HCT116 (cell line): ENCODE measurements at regions not wholly inside any gene's neighbourhood (a gene's known extent, or its start where the extent isn't known, plus 50 kb on each side); places are given as distances from the start of the nearest gene placed in this dataset.

ENCODE experiments used
- ATAC-seq: fragments of 200-7000 bp; cut with Tn5 transposase; 2 replicates; pipeline ENCODE4 v1.9.1; 2020; ENCODE audit warnings: mild to moderate bottlenecking, moderate library complexity
- BruUV-seq: library from RNA; stranded (reverse); fragments of 400-500 nt; replicated peaks from 2 replicates; lab custom pipeline; 2021; lab: Mats Ljungman, UMichigan
- CTCF ChIA-PET: fragments of 300-600 bp; sonication (Branson Sonifier 250); formaldehyde crosslinking; loops from one replicate; lab custom pipeline; 2021; ENCODE audit warnings: antibody characterized with exemption; lab: Charles Lee
- POLR2A ChIA-PET: fragments of 300-600, 350-600 bp; sonication (Branson Sonifier 250); formaldehyde crosslinking; loops from one replicate; lab custom pipeline; 2021; ENCODE audit warnings: antibody characterized with exemption; lab: Charles Lee
- RAD21 ChIA-PET, 2 experiments: fragments of 300-600 bp; sonication (Branson Sonifier 250); formaldehyde crosslinking; loops; one replicate each; lab custom pipeline; 2023; ENCODE audit warnings: low total read pairs in 2 of 2; ENCODE audit not compliant: uncharacterized antibody in 2 of 2, unreplicated experiment in 2 of 2, low non-redundant PET in 1 of 2; lab: Charles Lee
- DNase-seq: peaks from one replicate; pipeline ENCODE4 v3.0.0-alpha.2; 2010; ENCODE audit warnings: low read depth, low spot score
- H2AFZ ChIP-seq: fragments of 200-600 bp; shearing (Covaris generic), sonication (generic); 2 replicates; pipeline ENCODE4 v1.6.1; 2017; ENCODE audit warnings: low read depth, mixed run types, mixed read lengths, antibody characterized with exemption, low read length; ENCODE audit not compliant: poor library complexity, severe bottlenecking
- H3K27ac ChIP-seq: 2 replicates; pipeline ENCODE4 v1.5.1; 2012; ENCODE audit warnings: low read depth, low read length
- H3K27me3 ChIP-seq: fragments of 200-600 bp; sonication (generic); 2 replicates; pipeline ENCODE4 v1.6.1; 2016; ENCODE audit warnings: mixed run types, low read length, mixed read lengths; ENCODE audit not compliant: insufficient read depth
- H3K36me3 ChIP-seq, 2 experiments: fragments of 200-500 bp in 1 of 2; fragments of 200-600 bp in 1 of 2; sonication (Bioruptor generic) in 1 of 2; sonication (generic) in 1 of 2; 2 replicates each; pipeline versions ENCODE4 v1.5.1 to v1.6.1; 2014 to 2016; ENCODE audit warnings: low read length in 2 of 2, inconsistent platforms in 1 of 2, mixed read lengths in 1 of 2, mixed run types in 1 of 2; ENCODE audit not compliant: insufficient read depth in 2 of 2, control insufficient read depth in 1 of 2
- H3K4me1 ChIP-seq, 2 experiments: fragments of 200-600 bp in 1 of 2; sonication (generic) in 1 of 2; 2 replicates each; pipeline versions ENCODE4 v1.5.1 to v1.6.1; 2012 to 2017; ENCODE audit warnings: low read length in 2 of 2, inconsistent platforms in 1 of 2, mild to moderate bottlenecking in 1 of 2, mixed read lengths in 1 of 2, mixed run types in 1 of 2, moderate library complexity in 1 of 2; ENCODE audit not compliant: insufficient read depth in 2 of 2, control insufficient read depth in 1 of 2
- H3K4me2 ChIP-seq: fragments of 200-600 bp; sonication (generic); 2 replicates; pipeline ENCODE4 v1.6.1; 2017; ENCODE audit warnings: mixed run types, low read length, mixed read lengths
- H3K4me3 ChIP-seq, 2 experiments: fragments of 200-600 bp in 1 of 2; sonication (generic) in 1 of 2; replicated peaks in 1 of 2; 2 replicates each; pipeline ENCODE4 v1.5.1; 2011 to 2016; ENCODE audit warnings: low read length in 2 of 2, control low read depth in 1 of 2, low read depth in 1 of 2, mild to moderate bottlenecking in 1 of 2, mixed read lengths in 1 of 2, mixed run types in 1 of 2
- H3K79me2 ChIP-seq: fragments of 200-600 bp; sonication (generic); 2 replicates; pipeline ENCODE4 v1.6.1; 2017; ENCODE audit warnings: mild to moderate bottlenecking, mixed run types, low read length, moderate library complexity, mixed read lengths; ENCODE audit not compliant: insufficient read depth
- H3K9ac ChIP-seq: fragments of 200-600 bp; sonication (generic); 2 replicates; pipeline ENCODE4 v1.6.1; 2016; ENCODE audit warnings: low read length, mixed read lengths
- H3K9me2 ChIP-seq: fragments of 200-600 bp; sonication (generic), shearing (Covaris generic); 2 replicates; pipeline ENCODE4 v1.6.1; 2017; ENCODE audit warnings: mixed run types, mild to moderate bottlenecking, moderate library complexity; ENCODE audit not compliant: insufficient read depth
- H3K9me3 ChIP-seq, 2 experiments: fragments of 200-500 bp in 1 of 2; fragments of 200-600 bp in 1 of 2; sonication (Bioruptor generic) in 1 of 2; sonication (generic) in 1 of 2; 2 replicates each; pipeline ENCODE4 v1.6.1; 2014 to 2017; ENCODE audit warnings: low read length in 2 of 2, mixed read lengths in 2 of 2, inconsistent platforms in 1 of 2, low read depth in 1 of 2, mild to moderate bottlenecking in 1 of 2, mixed run types in 1 of 2, moderate library complexity in 1 of 2; ENCODE audit not compliant: control insufficient read depth in 1 of 2, insufficient read depth in 1 of 2
- H4K20me1 ChIP-seq: fragments of 200-600 bp; sonication (generic), shearing (Covaris generic); 2 replicates; pipeline ENCODE4 v1.6.1; 2017; ENCODE audit warnings: mixed run types, mild to moderate bottlenecking, moderate library complexity; ENCODE audit not compliant: insufficient read depth
- EGR1 ChIP-seq: IDR thresholded peaks from 2 replicates; pipeline ENCODE4 v1.6.1; 2012; ENCODE audit warnings: low read depth
- ELF1 ChIP-seq: IDR thresholded peaks from 2 replicates; pipeline ENCODE4 v1.6.1; 2012; ENCODE audit warnings: low read depth, borderline replicate concordance
- EZH2 ChIP-seq: fragments of 200-600 bp; sonication (generic); IDR thresholded peaks from 2 replicates; pipeline ENCODE4 v1.6.1; 2017; ENCODE audit warnings: antibody characterized with exemption, mixed run types
- EZH2phosphoT487 ChIP-seq: fragments of 200-600 bp; IDR thresholded peaks from 2 replicates; pipeline ENCODE4 v1.6.1; 2018; ENCODE audit warnings: antibody characterized with exemption, borderline replicate concordance
- JUND ChIP-seq: IDR thresholded peaks from 2 replicates; pipeline ENCODE4 v1.6.1; 2012
- POLR2AphosphoS5 ChIP-seq: IDR thresholded peaks from 2 replicates; pipeline ENCODE4 v1.6.1; 2011; ENCODE audit warnings: mild to moderate bottlenecking, low read depth, low read length, moderate library complexity
- RAD21 ChIP-seq: IDR thresholded peaks from 2 replicates; pipeline ENCODE4 v1.6.1; 2012; ENCODE audit warnings: low read depth, mild to moderate bottlenecking
- REST ChIP-seq: IDR thresholded peaks from 2 replicates; pipeline ENCODE4 v1.6.1; 2012; ENCODE audit warnings: low read depth
- SRF ChIP-seq: IDR thresholded peaks from 2 replicates; pipeline ENCODE4 v1.6.1; 2012; ENCODE audit warnings: low read depth
- YY1 ChIP-seq: IDR thresholded peaks from 2 replicates; pipeline ENCODE4 v1.6.1; 2011; ENCODE audit warnings: low read length, low read depth, moderate library complexity, mild to moderate bottlenecking; ENCODE audit not compliant: insufficient replicate concordance; ENCODE audit errors: extremely low read depth
- ZNF274 ChIP-seq: fragments of 200-500 bp; sonication (Bioruptor generic); IDR thresholded peaks from 2 replicates; pipeline ENCODE4 v1.6.1; 2014; ENCODE audit warnings: mild to moderate bottlenecking, low read depth, low read length, inconsistent platforms
- intact Hi-C: fragments of 100-400 bp; cut with micrococcal nuclease; formaldehyde crosslinking; loops from 2 replicates; pipeline ENCODE4 v1.10.0; 2022
- TF ChIP-seq, protein P1 (sequence below), 3 experiments: fragments of 200-600 bp in 1 of 3; sonication (generic) in 1 of 3; IDR thresholded peaks in 2 of 3; conservative IDR thresholded peaks in 1 of 3; 2 replicates each; pipeline ENCODE4 v1.5.1; 2012 to 2017; ENCODE audit warnings: low read depth in 2 of 3, low read length in 2 of 3, antibody characterized with exemption in 1 of 3, borderline replicate concordance in 1 of 3, control low read depth in 1 of 3, mild to moderate bottlenecking in 1 of 3, mixed read lengths in 1 of 3, mixed run types in 1 of 3, moderate library complexity in 1 of 3; ENCODE audit not compliant: insufficient read depth in 1 of 3
- TF ChIP-seq, protein P2 (sequence below): IDR thresholded peaks from 2 replicates; pipeline ENCODE4 v1.6.1; 2012
- TF ChIP-seq, protein P3 (sequence below): IDR thresholded peaks from 2 replicates; pipeline ENCODE4 v1.6.1; 2012

GRCh38 chr5:18465833-18466681 is 831.8 kb downstream of the TAF11L14 start:
- H3K9me2 ChIP-seq, result no peaks in the 10 kb centered on the region
- no peak for DNase-seq
- no peaks in the 10 kb centered on the region for H3K36me3 ChIP-seq
- POLR2A ChIA-PET, result no interaction called here
- no peak overlapping the region for H3K4me2 ChIP-seq
- TF ChIP-seq SRF (no peak), POLR2AphosphoS5 (no peak), EZH2 (no peak)
- TF ChIP-seq, protein P1, sequence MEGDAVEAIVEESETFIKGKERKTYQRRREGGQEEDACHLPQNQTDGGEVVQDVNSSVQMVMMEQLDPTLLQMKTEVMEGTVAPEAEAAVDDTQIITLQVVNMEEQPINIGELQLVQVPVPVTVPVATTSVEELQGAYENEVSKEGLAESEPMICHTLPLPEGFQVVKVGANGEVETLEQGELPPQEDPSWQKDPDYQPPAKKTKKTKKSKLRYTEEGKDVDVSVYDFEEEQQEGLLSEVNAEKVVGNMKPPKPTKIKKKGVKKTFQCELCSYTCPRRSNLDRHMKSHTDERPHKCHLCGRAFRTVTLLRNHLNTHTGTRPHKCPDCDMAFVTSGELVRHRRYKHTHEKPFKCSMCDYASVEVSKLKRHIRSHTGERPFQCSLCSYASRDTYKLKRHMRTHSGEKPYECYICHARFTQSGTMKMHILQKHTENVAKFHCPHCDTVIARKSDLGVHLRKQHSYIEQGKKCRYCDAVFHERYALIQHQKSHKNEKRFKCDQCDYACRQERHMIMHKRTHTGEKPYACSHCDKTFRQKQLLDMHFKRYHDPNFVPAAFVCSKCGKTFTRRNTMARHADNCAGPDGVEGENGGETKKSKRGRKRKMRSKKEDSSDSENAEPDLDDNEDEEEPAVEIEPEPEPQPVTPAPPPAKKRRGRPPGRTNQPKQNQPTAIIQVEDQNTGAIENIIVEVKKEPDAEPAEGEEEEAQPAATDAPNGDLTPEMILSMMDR (IDR thresholded peaks at IDR 0.05 in 2 of 3, conservative IDR thresholded peaks at IDR 0.05 in 1 of 3; ENCODE audit: borderline replicate concordance in 1 of 3, insufficient read depth in 1 of 3, low read depth in 2 of 3, low read length in 2 of 3), result peak in 2 of 3 experiments; percentile 44 to 53; a peak in 4 of 6 replicates
- TF ChIP-seq, all 23 proteins: peak for 1
- H3K27ac ChIP-seq, result no peak overlapping the region
- no peaks in the 10 kb centered on the region for H3K79me2 ChIP-seq
- H3K27me3 ChIP-seq, result no peaks in the 10 kb centered on the region
- CTCF ChIA-PET, result no interaction called here
- intact Hi-C loops, result no loop called here
- BruUV-seq, result no TSS peak
- no peaks in the 10 kb centered on the region for H3K4me1 ChIP-seq
- RAD21 ChIA-PET, result no interaction called here
- peaks cover 7 to 26% of the 10 kb centered on the region in 2 experiments; a peak in 1 of 4 replicates for H3K9me3 ChIP-seq
- no peak overlapping the region for H3K4me3 ChIP-seq
- no peak overlapping the region for H2AFZ ChIP-seq
- H3K9ac ChIP-seq, result no peak overlapping the region
- ATAC-seq, result no peak
- no peaks in the 10 kb centered on the region for H4K20me1 ChIP-seq

DNA sequence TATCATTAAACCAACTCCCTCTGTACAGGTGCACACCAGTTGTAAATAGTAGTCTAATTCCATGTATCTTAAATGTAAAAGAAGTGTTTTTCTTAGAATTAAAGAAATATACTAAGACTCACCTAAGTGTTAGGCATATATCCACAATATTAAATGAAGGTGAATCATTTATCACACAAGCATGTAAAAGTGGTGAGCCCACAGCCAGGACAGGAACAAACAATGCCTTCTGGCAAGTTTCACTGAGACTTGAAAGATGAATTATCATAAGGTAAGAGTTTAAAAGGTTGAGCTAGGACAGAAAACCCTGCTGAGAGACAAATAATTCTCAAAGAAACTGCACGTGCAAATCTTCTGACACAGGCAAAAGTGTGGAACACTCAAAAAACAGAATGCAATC is 832.5 kb downstream of the TAF11L14 start:
- Histone ChIP-seq H3K9ac (no peak overlapping the region), H3K27me3 (no peaks in the 10 kb centered on the region), H3K4me3 (no peak overlapping the region), H4K20me1 (no peaks in the 10 kb centered on the region), H3K9me3 (peaks cover 7 to 20% of the 10 kb centered on the region in 2 experiments; a peak in 1 of 4 replicates), H3K4me2 (no peak overlapping the region), H2AFZ (no peak overlapping the region), H3K9me2 (no peaks in the 10 kb centered on the region), H3K27ac (no peak overlapping the region), H3K36me3 (no peaks in the 10 kb centered on the region), H3K79me2 (no peaks in the 10 kb centered on the region), H3K4me1 (no peaks in the 10 kb centered on the region)
- BruUV-seq, result no TSS peak
- no peak for ATAC-seq
- intact Hi-C loops, result no loop called here
- CTCF ChIA-PET, result no interaction called here
- RAD21 ChIA-PET, result no interaction called here
- POLR2A ChIA-PET, result no interaction called here
- no peak for DNase-seq
- TF ChIP-seq RAD21, result no peak
- TF ChIP-seq EZH2, result no peak
- no peak for TF ChIP-seq POLR2AphosphoS5
- TF ChIP-seq ELF1, result no peak
- TF ChIP-seq, protein P2, sequence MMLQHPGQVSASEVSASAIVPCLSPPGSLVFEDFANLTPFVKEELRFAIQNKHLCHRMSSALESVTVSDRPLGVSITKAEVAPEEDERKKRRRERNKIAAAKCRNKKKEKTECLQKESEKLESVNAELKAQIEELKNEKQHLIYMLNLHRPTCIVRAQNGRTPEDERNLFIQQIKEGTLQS, result no peak
- TF ChIP-seq YY1, result no peak
- TF ChIP-seq, protein P3, sequence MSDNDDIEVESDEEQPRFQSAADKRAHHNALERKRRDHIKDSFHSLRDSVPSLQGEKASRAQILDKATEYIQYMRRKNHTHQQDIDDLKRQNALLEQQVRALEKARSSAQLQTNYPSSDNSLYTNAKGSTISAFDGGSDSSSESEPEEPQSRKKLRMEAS, result no peak
- TF ChIP-seq REST, result no peak
- no peak for TF ChIP-seq ZNF274
- TF ChIP-seq EGR1, result no peak
- no peak for TF ChIP-seq JUND
- no peak for TF ChIP-seq EZH2phosphoT487
